ENCODE measurements at regions not wholly inside any gene's neighbourhood (a gene's known extent, or its start where the extent isn't known, plus 50 kb on each side); places are given as distances from the start of the nearest gene placed in this dataset.

DNA sequence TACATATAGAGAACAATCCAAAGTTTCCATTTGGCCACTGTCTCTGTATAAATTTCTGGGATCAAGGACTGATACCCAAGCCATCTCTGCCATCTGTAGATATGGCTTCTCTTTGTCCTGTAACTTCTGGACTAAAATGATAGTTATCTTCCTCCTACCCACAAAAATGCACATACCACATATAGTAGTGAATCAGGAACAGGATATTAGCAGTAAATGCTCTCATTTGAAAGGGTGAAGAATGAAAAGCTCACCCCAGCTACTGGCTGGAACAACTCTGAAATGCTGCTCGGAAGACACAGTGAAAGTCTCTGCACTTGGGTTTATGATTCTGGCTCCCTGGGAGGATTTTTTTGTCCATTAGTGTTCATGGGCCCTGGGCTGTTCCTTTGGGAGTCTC, 856.4 kb upstream of the LRRC4C start:
- in situ Hi-C loops (cut with MboI; ENCODE audit: low pct_unique_long_range_greater_than_20kb, low sequenced_read_pairs, unreplicated experiment), result no loop called here
- TF ChIP-seq, protein P1, sequence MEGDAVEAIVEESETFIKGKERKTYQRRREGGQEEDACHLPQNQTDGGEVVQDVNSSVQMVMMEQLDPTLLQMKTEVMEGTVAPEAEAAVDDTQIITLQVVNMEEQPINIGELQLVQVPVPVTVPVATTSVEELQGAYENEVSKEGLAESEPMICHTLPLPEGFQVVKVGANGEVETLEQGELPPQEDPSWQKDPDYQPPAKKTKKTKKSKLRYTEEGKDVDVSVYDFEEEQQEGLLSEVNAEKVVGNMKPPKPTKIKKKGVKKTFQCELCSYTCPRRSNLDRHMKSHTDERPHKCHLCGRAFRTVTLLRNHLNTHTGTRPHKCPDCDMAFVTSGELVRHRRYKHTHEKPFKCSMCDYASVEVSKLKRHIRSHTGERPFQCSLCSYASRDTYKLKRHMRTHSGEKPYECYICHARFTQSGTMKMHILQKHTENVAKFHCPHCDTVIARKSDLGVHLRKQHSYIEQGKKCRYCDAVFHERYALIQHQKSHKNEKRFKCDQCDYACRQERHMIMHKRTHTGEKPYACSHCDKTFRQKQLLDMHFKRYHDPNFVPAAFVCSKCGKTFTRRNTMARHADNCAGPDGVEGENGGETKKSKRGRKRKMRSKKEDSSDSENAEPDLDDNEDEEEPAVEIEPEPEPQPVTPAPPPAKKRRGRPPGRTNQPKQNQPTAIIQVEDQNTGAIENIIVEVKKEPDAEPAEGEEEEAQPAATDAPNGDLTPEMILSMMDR (IDR thresholded peaks at IDR 0.05; ENCODE audit: extremely low read depth, insufficient read depth, missing control alignments), result no peak
- no peak for DNase-seq (ENCODE audit: low spot score)

DNA sequence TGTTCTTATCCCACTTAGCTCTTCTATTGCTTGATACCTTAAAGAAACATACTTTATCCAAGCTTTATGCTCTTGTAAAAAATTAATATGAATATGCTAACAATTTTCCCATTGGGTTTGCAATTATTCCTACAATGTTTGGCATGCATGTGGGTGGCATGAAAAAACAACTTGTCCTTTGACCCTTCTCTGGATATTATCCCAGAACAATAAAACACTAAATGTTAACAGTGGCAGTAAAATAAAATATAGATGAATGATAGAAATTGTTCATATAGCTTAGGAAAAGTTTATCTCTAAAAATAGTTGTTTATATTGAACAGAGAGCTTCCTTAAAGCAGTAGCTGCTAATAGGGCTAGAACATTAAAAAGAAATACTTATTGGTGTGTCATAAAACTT, 860.5 kb upstream of the LRRC4C start:
- in situ Hi-C loops (cut with MboI; ENCODE audit: low pct_unique_long_range_greater_than_20kb, low sequenced_read_pairs, unreplicated experiment), result no loop called here
- TF ChIP-seq, protein P1 (IDR thresholded peaks at IDR 0.05; ENCODE audit: extremely low read depth, insufficient read depth, missing control alignments), result no peak
- DNase-seq (ENCODE audit: low spot score), result no peak

DNA sequence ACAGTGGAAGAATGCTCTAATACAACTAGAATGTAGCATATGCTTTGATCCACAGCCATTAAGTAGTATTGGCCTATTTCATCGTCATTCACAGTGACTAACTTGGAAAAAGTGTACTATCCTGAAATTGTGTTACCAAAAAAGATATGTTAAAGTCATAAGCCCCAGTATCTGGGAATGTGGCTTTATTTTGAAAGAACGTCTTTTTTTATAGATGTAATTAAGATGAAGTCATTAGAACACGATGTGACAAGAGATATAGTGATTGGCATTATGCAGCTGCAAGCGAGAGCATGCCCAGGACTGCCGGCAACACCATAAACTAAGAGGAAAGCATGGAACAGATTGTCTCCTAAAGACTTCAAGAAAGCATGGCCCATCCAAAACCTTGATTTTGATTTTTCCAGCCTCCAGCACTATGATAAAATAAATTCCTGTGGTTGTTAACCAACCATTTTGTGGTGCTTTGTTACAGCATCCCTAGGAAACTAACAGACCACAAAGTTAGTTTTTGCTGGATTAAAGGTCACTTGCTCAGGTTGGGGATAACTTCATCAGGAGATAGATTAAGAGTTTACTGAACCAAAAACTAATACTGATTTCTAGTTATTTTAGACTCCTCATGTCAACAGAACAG, 870.6 kb upstream of the LRRC4C start:
- in situ Hi-C loops (cut with MboI; ENCODE audit: low pct_unique_long_range_greater_than_20kb, low sequenced_read_pairs, unreplicated experiment), result no loop called here
- no peak for DNase-seq (ENCODE audit: low spot score)
- TF ChIP-seq, protein P1 (IDR thresholded peaks at IDR 0.05; ENCODE audit: extremely low read depth, insufficient read depth, missing control alignments), result no peak

DNA sequence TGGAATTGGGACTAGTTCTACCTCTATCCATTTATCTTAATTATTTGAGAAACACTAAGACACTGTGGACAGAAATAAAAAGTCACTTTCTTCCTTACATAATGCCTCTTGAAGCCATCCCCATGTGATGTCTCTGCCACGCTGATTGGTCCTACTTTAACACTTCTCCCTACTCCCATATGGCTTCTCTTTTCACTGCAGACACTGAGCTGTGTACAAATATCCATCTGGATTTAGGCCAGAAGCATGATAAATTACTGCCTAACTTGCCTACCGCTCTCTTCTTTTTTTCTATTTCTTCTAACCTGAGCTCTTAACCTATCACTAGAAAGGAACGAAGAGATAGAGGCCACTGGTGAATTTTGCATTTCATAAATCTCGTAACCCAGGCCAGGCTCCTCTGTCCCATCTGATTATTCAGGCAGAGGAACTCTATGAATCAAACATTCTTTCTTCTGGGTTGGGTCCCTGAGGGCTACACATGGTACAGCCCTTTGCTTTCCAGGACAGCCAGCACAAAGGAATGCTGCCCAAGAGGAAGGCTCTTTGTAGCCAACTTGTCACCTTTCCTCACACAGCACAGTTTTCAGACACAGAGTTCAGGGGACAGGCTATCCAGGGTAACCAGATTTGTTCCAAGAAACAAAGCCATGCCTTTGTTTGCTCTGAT, 878.5 kb upstream of the LRRC4C start:
- in situ Hi-C loops (cut with MboI; ENCODE audit: low pct_unique_long_range_greater_than_20kb, low sequenced_read_pairs, unreplicated experiment), result no loop called here
- DNase-seq (ENCODE audit: low spot score), result no peak
- TF ChIP-seq, protein P1 (IDR thresholded peaks at IDR 0.05; ENCODE audit: extremely low read depth, insufficient read depth, missing control alignments), result no peak

DNA sequence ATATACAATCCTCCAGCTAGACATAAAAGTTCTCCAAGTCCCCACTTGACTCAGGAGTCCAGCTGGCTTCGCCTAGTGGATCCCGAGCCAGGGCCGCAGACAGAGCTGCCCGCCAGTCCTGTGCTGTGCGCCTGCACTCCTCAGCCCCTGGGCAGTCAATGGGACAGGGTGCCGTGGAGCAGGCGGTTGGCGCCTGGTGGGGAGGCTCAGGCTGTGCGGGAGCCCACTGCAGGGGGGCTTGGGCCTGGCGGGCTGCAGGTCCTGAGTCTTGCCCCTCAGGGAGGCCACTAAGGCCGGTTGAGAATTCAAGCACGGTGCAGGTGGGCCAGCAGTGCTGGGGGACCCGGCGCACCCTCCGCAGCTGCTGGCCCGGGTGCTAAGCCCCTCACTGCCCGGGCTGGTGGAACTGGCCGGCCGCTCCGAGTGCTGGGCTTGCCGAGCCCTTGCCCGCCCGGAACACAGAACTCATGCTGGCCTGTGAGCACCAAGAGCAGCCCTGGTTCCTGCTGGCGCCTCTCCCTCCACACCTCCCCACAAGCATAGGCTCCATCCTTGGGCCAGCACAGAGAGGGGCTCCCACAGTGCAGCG, 884.8 kb upstream of the LRRC4C start:
- TF ChIP-seq, protein P1 (IDR thresholded peaks at IDR 0.05; ENCODE audit: extremely low read depth, insufficient read depth, missing control alignments), result no peak
- in situ Hi-C loops (cut with MboI; ENCODE audit: low pct_unique_long_range_greater_than_20kb, low sequenced_read_pairs, unreplicated experiment), result no loop called here

DNA sequence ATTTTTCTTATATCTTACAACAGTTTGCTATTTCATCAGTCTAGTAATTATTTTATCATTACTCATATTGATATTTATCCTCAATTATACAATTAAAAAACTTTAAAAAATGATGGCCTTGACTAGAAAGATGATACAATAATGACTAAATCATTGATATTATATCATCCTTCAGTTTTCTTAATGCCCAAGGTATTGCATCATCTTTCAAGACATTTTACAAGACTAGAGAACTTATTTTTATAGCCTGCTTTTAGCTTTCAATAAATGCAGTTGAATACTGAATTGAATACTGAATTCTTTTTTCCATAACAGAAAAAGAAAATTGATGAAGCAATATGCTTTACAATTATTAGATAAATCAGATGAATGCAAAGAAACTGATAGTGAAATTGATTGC, 886.5 kb upstream of the LRRC4C start:
- TF ChIP-seq, protein P1 (IDR thresholded peaks at IDR 0.05; ENCODE audit: extremely low read depth, insufficient read depth, missing control alignments), result no peak
- in situ Hi-C loops (cut with MboI; ENCODE audit: low pct_unique_long_range_greater_than_20kb, low sequenced_read_pairs, unreplicated experiment), result no loop called here
- no peak for DNase-seq (ENCODE audit: low spot score)

More for the DNA sequence above, 884.8 kb upstream of the LRRC4C start:
- DNase-seq (ENCODE audit: low spot score), result no peak
